GM19395 (cell line): ENCODE measurements at regions not wholly inside any gene's neighbourhood (a gene's known extent, or its start where the extent isn't known, plus 50 kb on each side); places are given as distances from the start of the nearest gene placed in this dataset.
"Not testable (repeated sequence)": the region's sequence is repeated elsewhere in the genome, so short reads cannot be mapped to it uniquely, and the experiment has no call there.

Experiments
- ATAC-seq: cut with Tn5 transposase; IDR thresholded peaks from one replicate; pipeline ENCODE4 v1.9.1; 2021; ENCODE audit warnings: mild to moderate bottlenecking, moderate library complexity; ENCODE audit not compliant: unreplicated experiment

DNA sequence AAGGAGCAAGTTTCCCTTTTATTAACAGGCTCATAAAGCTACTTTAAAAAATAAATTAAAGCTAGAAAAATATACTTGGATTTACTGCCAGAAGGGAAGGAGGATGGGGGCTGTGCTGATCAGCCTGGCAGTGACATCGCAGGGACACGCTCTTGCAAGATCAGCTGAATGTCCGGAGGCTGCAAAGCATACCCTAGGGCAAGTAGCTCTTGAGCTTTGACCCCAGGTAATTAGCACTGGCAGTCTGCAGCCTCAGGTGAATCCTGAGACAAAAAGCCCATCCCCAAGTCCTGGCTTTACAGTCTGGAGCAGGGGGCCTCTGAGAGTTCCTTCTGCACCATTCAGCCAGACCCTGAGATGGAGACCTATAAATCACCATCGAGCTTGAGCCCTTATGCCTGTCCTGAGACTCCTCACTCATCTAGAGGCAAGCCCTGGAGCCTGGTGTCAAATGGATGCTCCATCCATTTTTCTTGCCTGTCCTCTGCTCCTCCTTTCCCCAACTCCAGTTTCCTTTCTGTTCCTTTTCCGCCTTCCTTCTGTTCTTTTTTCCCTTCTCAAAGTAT is 131.7 kb downstream of the TMEM114 start:
- no peak for ATAC-seq

DNA sequence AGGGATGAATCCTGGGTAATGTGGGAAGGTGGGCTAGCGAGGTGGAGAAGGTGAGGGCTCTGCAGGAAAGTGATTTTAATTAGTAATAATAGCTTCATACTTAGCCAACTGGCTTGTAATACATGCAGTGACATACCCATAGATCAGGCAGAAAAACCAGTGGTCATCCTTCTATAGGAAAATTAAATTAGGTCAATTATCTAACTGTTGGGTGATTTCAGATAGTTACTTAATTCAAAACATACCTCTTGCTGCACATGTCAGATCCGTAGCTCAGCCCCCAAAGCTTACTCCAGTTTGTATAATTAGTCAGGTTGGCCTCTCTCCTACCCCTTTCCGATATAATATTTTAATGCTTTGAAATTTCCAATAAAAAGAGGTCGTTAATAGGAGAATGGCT is 137.0 kb downstream of the TMEM114 start:
- ATAC-seq, result no peak

DNA sequence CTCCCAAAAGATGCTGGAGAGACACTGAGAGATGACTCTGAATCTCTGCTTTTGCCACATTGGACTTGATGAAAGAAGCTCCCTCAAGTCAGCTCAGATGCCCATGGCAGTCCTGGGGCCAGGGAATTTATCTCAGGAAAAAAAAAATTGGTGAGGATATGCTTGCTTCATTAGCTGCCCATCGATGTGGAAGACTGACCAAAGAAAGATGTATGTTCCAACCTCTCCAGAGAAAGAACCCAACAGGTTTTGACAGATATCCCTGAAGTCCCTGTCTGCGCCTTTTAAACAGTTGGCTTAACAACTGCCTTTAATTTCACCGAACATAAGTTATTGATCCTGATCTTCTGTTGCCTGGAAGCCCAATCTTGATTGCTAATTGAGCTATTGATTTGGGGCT is 137.4 kb downstream of the TMEM114 start:
- no peak for ATAC-seq

DNA sequence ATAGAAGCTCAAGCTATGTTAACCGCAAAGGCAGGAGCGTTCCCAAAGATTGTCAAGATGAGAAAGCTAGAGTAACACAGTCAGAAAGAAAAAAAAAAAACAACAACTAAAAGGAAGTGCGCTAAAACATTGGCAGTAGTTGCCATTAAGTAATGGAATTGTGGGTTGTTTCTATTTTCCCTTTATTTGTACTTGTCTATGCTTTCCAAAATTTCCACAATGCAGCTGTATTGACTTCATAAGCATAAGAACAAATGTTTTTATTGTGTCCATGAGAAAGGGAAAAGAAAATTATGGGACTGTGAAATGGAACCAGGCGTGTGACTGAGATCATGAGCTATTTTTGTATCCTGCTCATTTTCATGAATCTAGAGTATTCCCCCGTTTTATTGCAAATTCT is 153.4 kb downstream of the TMEM114 start:
- ATAC-seq, result no peak

DNA sequence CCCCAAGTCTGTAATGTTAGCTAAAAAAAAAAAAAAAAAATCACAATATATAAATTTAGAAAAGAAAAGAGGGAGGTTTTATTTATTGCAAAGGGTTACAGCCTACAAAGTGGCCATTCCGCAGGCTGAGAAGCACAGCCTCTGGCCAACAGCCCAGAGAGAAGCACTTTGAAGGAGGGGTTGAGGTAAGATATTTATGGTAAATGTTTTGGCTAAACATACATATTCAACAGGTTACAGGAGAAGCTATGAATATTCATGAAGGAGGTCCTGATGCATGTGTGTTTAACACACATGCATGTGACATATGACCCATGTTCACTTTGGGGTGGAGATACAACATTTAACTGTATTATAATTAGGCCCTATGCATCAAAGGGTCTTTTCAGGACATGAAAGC is 158.5 kb downstream of the TMEM114 start:
- no peak for ATAC-seq

DNA sequence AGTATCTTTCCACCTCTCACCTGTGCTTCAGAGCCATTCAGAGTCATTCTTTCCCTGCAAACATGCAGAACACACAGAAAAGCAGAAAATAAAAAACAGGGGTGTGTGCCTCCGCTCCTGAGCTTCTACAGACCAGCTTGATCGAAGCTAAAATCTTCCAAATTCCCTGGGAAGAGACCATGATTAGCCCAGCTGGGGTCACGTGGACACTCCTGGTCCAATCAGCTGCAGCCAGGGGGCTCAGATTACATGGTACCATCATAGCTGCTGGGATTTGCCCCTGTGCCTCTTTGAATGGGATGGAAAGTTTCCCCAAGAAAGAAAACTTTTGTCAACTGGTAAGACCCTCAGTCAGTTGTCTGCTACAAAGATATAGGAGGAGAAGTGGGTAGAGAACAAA is 159.9 kb downstream of the TMEM114 start:
- no peak for ATAC-seq

DNA sequence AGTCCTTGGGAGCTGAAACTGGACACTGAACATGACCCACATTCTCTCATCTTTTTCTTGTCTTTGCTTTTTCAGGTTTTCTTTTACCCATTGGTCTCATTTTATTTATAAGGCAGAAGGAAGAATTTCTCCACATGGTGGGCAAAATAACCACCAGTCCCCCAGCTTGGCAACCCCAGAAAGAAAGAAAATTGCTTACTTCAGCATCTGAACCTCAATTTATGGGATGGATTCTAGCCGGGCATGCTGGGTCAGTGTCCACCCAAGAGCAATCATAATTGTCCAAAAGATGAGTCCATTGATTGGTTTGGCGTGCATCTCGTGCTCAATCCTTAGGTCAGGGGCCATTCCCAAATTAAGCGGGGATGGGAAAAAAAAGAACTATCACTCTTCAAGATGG is 163.7 kb downstream of the TMEM114 start:
- ATAC-seq, result no peak

DNA sequence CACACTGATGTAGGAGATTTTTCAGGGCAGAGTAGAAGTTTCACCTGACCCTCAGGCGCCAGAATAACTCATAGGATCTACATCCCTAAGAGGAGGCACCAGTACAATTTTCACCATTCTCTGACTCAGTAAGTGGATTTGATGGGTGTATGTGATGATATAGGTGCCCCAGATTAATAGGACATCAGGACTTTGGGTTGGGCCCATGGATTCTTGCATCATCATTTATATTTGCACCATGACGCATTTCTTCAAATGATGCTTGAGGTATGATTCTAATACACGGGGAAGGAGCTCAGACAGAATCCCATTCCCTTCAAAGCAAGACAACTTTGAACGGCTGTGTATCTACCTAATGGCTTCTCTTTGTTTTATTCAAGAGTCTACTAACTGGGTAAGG is 173.2 kb downstream of the TMEM114 start:
- ATAC-seq, result no peak

DNA sequence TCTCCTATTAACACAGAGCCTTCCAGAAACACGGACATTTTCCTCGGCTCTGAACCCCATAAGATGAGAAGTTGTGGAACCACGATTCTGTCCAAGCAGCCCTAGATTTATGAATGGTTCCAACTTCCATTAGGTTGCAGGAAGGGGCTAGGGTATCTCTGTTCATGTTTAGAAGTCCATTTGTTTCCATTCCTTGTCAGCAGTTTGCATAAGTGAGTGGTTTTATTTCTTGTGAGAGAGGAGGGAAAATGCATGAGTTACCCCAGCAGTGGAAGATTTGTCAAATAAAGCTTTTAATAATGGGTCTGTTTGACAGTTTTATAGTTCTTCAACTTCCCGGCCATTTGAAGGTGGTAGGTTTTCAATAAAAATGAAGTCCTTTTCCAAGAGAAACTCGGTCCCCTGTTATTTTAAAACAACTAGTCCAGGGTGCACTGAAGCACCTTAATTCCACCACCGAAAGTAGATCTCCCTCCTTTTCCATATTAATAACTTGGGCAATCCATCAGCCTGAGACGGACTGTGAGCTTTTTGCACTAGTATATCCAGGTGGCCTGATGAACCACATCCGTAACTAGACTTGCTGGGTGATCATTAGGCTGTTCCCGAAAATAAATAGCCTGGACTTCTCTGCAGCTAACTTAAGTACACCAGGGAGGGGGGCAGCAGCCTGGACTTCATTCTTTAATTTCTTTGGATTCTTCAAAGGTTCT is 181.3 kb downstream of the TMEM114 start:
- no peak for ATAC-seq

DNA sequence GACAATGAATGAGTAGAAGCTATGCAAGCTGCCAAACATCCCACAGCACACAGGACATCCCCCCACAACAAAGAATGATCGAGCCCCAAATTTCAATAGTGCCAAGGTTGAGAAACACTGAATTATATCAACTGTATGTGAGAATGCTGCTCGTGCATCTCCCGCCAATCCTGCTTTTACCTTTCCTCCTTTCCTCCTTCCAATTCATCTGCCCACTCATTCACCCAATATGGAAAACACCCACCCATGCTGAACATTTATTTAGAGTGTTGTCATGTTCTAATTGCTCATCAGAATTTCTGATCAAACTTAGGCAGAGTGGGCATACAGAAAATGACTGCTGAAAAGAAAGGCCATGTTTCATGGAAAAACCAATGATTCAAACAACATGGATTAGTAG is 183.0 kb downstream of the TMEM114 start:
- no peak for ATAC-seq

DNA sequence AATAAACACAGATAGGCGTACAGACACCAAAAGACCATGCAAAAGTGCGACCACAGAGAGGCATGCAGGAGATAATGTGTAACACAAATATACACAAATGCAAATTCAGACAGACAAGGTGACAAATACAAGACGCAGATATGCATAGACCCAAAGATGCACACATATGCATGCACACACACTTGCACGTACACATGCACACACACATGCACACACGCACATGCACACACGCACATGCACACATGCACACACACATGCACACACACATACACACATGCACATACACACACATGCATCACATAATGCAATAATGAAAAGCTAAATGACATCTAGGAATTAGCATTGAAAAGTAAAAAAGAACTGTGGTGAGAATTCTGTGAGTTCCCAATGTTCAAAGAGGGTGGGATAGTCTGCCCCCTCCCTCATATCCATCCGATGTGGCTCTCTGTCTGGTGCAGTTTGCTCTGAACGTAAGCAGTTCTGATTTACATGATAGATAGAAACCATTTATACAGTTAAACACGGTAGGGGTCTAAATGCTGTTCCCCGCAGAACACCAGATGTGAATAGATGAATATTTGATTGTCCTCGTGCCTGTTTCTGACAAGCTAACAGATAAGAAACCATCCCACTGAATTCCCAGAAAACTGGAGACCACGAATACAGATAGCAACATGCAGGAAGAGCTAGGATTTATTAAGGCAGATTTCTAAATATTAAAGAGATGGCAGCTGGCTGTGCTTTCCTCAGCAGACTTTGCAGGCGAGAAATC is 186.1 kb downstream of the TMEM114 start:
- ATAC-seq, result no peak

DNA sequence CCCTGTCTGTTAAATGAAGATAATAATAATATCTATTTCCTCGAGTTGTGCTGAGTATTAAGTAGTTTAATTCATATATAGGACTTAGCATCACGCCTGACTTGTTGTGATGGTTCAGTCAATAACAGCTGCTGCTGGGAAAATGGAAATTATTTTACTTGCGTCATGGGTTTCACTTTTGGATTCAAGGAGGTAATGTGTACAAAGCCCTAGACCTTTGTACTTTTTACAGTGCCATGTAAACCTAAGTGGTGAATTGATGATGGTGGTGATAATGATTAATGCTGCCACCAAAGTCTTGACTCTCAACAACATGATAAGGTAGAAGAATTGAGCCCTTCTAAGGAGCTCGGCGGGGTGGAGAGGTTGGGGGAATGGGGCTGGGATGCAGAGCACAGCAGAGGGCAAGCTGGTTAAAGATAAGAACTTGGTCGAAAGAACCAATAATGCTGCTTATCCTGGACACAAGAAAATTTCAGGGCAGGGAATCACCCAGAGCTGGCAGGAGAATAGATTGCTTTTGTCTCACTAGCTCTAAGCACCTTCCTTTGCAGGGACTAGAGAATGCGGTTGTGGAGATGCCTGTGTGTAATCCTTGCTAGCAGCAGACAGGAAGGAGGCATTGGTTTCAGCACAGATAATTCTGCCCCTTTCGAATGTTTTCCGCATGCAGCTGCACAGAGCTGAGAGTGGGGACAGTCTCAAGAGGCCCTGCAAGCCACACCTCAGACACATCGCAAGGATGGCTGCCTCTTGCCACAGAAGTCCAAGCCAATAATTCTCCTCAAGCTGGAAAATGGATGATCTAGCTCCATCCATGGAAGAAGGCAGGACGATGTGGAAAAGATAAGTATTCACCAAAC is 187.1 kb downstream of the TMEM114 start:
- ATAC-seq, result no peak

DNA sequence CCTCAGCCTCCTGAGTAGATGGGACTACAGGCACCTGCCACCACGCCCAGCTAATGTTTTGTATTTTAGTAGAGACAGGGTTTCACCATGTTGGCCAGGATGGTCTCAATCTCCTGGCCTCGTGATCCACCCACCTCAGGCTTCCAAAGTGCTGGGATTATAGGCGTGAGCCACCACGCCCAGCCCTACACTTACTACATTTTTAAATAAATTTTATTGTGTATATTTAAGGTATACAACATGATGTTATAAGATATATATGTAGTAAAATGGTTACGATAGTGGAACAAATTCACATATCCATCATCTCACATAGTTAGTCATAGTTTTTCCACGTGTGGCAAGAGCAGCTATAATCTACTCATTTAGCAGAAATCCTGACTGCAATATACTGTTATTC is 189.6 kb downstream of the TMEM114 start:
- ATAC-seq, result not testable (repeated sequence)

DNA sequence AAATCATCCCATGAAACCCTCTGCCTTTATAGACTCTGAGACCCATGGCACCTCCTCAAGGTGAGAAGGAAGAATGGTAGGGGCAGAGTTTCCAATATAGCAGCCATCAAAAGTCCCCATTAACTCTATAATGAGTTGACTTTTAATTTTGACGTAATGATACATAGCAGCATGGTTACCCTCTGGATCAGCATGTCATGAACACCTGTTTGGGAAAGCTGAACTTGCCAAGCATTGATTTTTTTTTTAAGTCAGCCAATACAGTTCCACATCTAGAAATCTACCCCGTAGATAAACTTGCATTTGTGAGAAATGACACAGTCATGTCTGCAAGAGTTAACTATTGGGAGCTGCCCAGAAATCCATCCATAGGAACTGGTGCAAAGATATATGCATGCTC is 191.8 kb downstream of the TMEM114 start:
- no peak for ATAC-seq

DNA sequence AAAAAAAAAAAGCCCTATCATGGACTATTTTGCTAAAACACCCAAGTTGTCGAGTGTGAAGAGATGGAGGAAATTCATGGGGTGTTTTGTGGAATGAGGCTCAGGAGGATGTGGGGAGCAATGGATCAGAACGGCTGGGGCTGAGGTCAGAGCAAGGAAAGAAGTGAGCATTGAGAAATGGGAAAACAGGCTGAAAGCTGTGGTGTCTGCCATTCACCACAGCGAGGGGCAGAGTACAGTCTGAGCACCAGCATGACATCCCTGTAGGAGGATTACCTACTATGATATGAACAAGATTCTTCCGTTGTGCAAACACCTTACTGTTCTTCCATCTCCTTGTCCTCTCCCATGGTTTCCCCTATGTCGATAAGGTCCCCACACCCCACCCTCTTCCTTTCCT is 193.1 kb downstream of the TMEM114 start:
- no peak for ATAC-seq

DNA sequence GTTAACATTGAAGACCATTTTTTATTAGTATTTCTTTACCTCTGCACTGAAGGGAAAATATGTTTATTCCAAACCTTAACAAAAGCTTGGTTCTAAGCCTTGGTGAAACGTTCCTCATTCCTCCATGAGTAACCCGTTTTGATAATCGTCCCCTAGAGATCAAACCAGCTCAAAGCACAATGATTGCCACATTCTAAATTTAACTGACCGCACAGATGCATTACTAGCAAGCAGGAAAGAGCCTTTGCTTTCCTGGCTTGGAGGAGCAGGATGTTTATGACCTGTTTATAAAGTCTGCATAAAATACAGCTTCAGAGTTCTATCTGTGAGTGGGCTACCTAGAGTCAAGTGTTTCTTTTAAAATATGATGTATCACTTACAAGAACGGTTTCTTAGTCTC is 193.8 kb downstream of the TMEM114 start:
- ATAC-seq, result no peak

DNA sequence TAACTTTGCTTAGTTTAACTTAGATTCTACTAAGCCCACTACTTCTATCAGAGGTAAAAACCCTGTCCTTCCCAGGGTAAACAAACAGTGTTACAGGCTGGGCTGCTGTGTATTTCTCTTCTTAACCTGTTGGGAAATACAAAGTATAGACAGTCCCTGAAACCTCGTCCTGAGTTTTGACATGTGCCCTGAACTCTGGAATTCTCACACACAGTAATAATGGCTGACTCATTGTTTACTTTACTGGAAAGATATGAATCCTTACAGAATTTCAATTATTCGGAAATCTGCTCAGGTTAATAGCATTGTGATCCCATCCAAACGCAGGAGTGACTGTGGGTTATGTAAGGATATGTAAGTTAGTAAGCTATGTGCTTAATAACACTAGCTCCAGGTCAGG is 199.1 kb downstream of the TMEM114 start:
- ATAC-seq, result no peak

DNA sequence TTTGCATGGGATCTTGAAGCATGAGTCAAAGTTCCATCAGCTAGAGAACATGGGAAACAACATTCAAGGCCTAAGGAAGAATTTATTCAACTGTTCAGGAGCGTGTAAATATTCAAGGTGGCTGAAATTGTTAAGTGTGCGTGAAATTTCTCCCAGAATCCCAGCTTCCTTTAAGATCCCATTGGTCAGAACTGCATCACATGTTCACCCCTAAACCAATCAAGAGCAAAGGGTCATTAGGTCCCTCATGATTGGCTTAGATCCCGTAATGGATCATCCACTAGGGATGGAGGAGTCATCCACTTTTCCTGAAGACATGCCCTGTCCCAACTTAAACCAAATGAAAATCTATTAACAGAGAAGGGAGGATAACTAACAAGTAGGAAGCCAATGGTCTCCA is 201.6 kb downstream of the TMEM114 start:
- ATAC-seq, result no peak

DNA sequence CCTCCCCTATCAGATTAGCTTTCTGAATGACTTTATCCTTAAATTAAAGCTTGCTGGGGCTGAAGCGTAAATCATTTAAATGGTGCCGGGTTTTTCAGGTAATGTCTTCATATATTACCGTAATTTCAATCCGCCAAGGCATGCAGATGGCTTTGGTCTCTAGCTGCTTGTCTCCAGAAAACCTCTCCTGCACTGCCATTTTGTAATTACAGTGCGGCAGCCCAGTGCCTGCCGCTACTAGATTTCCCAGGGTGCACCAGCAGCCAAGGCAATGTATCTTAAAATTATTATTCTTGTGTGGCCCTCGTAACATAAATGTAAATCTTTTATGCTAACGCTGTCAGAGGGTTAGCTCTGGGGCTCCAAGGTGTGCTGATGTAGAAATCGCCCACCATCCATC is 208.5 kb downstream of the TMEM114 start:
- no peak for ATAC-seq

DNA sequence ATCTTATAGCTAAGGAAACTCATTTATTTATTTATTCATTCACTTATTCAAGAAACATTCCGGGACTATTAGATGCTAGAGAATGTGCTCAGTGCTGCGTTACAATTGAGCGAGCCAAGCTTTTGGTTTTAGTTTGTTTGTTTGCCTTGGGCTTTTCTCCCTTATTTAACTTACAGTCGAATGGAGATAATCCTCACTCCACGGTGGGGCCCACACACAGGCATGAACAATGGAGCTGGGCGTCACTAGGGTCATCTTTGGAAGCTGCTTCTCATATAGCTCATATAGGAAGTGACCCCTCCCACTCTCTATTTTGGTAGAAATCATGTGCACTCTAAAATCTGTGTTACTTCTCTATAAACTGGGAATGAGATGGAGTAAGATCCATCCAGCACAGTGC is 210.0 kb downstream of the TMEM114 start:
- ATAC-seq, result no peak

DNA sequence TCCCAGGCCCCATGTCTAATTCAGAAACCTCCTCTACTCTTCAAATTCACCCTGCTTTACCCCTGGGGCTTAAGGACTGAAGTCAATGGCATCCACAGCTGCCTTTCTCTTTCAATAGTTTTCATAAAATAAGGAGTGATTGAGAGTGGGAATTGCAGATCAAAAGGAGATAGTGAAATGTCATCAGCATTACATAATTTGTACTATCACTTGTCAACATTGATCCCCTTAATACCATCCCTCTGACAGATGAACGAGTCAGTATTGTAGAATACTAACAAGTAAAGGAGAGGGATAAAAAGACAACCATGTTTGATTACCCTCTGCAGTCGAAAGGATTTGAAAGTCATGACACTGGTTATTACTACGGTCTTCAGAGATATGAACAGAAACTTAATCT is 212.4 kb downstream of the TMEM114 start:
- no peak for ATAC-seq
